ENCODE measurements at regions not wholly inside any gene's neighbourhood (a gene's known extent, or its start where the extent isn't known, plus 50 kb on each side); places are given as distances from the start of the nearest gene placed in this dataset.

- no peak for DNase-seq
- no peak overlapping the region for H3K27ac Mint-ChIP-seq
- no peak for ATAC-seq (ENCODE audit: low read depth)
- no peaks in the 10 kb centered on the region for H3K4me1 Mint-ChIP-seq
- H3K36me3 Mint-ChIP-seq, result no peaks in the 10 kb centered on the region
- POLR2A ChIA-PET, result no interaction called here
- peaks cover 2% of the 10 kb centered on the region for H3K27me3 Mint-ChIP-seq
- no peak overlapping the region for H3K4me3 Mint-ChIP-seq
- H3K9me3 Mint-ChIP-seq, result no peaks in the 10 kb centered on the region
Measured at GRCh38 chr10:78925800-78926319, 142.9 kb upstream of the ZMIZ1 start.

GRCh38 chr10:78927257-78927995 is 141.3 kb upstream of the ZMIZ1 start:
- no peak overlapping the region for H3K27ac Mint-ChIP-seq
- no peak for DNase-seq
- H3K4me3 Mint-ChIP-seq, result no peak overlapping the region
- H3K27me3 Mint-ChIP-seq, result peaks cover 2% of the 10 kb centered on the region
- POLR2A ChIA-PET, result no interaction called here
- ATAC-seq (ENCODE audit: low read depth), result no peak
- H3K9me3 Mint-ChIP-seq, result no peaks in the 10 kb centered on the region
- no peaks in the 10 kb centered on the region for H3K4me1 Mint-ChIP-seq
- H3K36me3 Mint-ChIP-seq, result no peaks in the 10 kb centered on the region

GRCh38 chr10:78928330-78928729 is 140.4 kb upstream of the ZMIZ1 start:
- H3K36me3 Mint-ChIP-seq, result no peaks in the 10 kb centered on the region
- H3K4me1 Mint-ChIP-seq, result no peaks in the 10 kb centered on the region
- ATAC-seq (ENCODE audit: low read depth) (no peak), DNase-seq (no peak)
- no peak overlapping the region for H3K27ac Mint-ChIP-seq
- peaks cover 2% of the 10 kb centered on the region for H3K27me3 Mint-ChIP-seq
- POLR2A ChIA-PET, result no interaction called here
- no peak overlapping the region for H3K4me3 Mint-ChIP-seq
- no peaks in the 10 kb centered on the region for H3K9me3 Mint-ChIP-seq

GRCh38 chr10:78929541-78929940 is 139.2 kb upstream of the ZMIZ1 start:
- no peak overlapping the region for H3K4me3 Mint-ChIP-seq
- H3K4me1 Mint-ChIP-seq, result no peaks in the 10 kb centered on the region
- no peaks in the 10 kb centered on the region for H3K9me3 Mint-ChIP-seq
- no peak for DNase-seq
- peaks cover 2% of the 10 kb centered on the region for H3K27me3 Mint-ChIP-seq
- POLR2A ChIA-PET, result no interaction called here
- no peaks in the 10 kb centered on the region for H3K36me3 Mint-ChIP-seq
- no peak for ATAC-seq (ENCODE audit: low read depth)
- no peak overlapping the region for H3K27ac Mint-ChIP-seq

GRCh38 chr10:78931321-78932053 is 137.3 kb upstream of the ZMIZ1 start:
- H3K9me3 Mint-ChIP-seq, result no peaks in the 10 kb centered on the region
- no peaks in the 10 kb centered on the region for H3K36me3 Mint-ChIP-seq
- DNase-seq (no peak), ATAC-seq (ENCODE audit: low read depth) (no peak)
- no peak overlapping the region for H3K27ac Mint-ChIP-seq
- POLR2A ChIA-PET, result no interaction called here
- no peak overlapping the region for H3K4me3 Mint-ChIP-seq
- no peaks in the 10 kb centered on the region for H3K27me3 Mint-ChIP-seq
- no peaks in the 10 kb centered on the region for H3K4me1 Mint-ChIP-seq

GRCh38 chr10:78932054-78932386 is 136.7 kb upstream of the ZMIZ1 start:
- Mint-ChIP-seq H3K4me1 (no peaks in the 10 kb centered on the region), H3K27ac (no peak overlapping the region), H3K4me3 (no peak overlapping the region), H3K36me3 (no peaks in the 10 kb centered on the region), H3K27me3 (no peaks in the 10 kb centered on the region), H3K9me3 (no peaks in the 10 kb centered on the region)
- no peak for ATAC-seq (ENCODE audit: low read depth)
- POLR2A ChIA-PET, result no interaction called here
- DNase-seq, result no peak

- POLR2A ChIA-PET, result no interaction called here
- ATAC-seq (ENCODE audit: low read depth) (no peak), DNase-seq (no peak)
- H3K27ac Mint-ChIP-seq, result no peak overlapping the region
- H3K27me3 Mint-ChIP-seq, result no peaks in the 10 kb centered on the region
- H3K9me3 Mint-ChIP-seq, result no peaks in the 10 kb centered on the region
- no peaks in the 10 kb centered on the region for H3K36me3 Mint-ChIP-seq
- no peak overlapping the region for H3K4me3 Mint-ChIP-seq
- H3K4me1 Mint-ChIP-seq, result no peaks in the 10 kb centered on the region
Measured at GRCh38 chr10:78932861-78933260, 135.9 kb upstream of the ZMIZ1 start.

- no peaks in the 10 kb centered on the region for H3K9me3 Mint-ChIP-seq
- H3K4me3 Mint-ChIP-seq, result no peak overlapping the region
- POLR2A ChIA-PET, result no interaction called here
- no peak overlapping the region for H3K27ac Mint-ChIP-seq
- ATAC-seq (ENCODE audit: low read depth), result no peak
- DNase-seq, result no peak
- H3K27me3 Mint-ChIP-seq, result no peaks in the 10 kb centered on the region
- H3K36me3 Mint-ChIP-seq, result no peaks in the 10 kb centered on the region
- no peaks in the 10 kb centered on the region for H3K4me1 Mint-ChIP-seq
Measured at GRCh38 chr10:78933828-78934531, 134.8 kb upstream of the ZMIZ1 start.

GRCh38 chr10:78934532-78934898 is 134.3 kb upstream of the ZMIZ1 start:
- Mint-ChIP-seq H3K9me3 (no peaks in the 10 kb centered on the region), H3K36me3 (no peaks in the 10 kb centered on the region), H3K27ac (no peak overlapping the region), H3K27me3 (no peaks in the 10 kb centered on the region), H3K4me3 (no peak overlapping the region), H3K4me1 (no peaks in the 10 kb centered on the region)
- DNase-seq, result no peak
- ATAC-seq (ENCODE audit: low read depth), result no peak
- POLR2A ChIA-PET, result no interaction called here

GRCh38 chr10:78934994-78935602 is 133.7 kb upstream of the ZMIZ1 start:
- no peaks in the 10 kb centered on the region for H3K9me3 Mint-ChIP-seq
- ATAC-seq (ENCODE audit: low read depth) (no peak), DNase-seq (no peak)
- no peaks in the 10 kb centered on the region for H3K36me3 Mint-ChIP-seq
- no peaks in the 10 kb centered on the region for H3K27me3 Mint-ChIP-seq
- H3K4me3 Mint-ChIP-seq, result no peak overlapping the region
- no peak overlapping the region for H3K27ac Mint-ChIP-seq
- POLR2A ChIA-PET, result no interaction called here
- no peaks in the 10 kb centered on the region for H3K4me1 Mint-ChIP-seq

- POLR2A ChIA-PET, result no interaction called here
- Mint-ChIP-seq H3K4me3 (no peak overlapping the region), H3K36me3 (no peaks in the 10 kb centered on the region), H3K27me3 (no peaks in the 10 kb centered on the region), H3K4me1 (no peaks in the 10 kb centered on the region), H3K9me3 (no peaks in the 10 kb centered on the region), H3K27ac (no peak overlapping the region)
- ATAC-seq (ENCODE audit: low read depth) (no peak), DNase-seq (no peak)
Measured at GRCh38 chr10:78935697-78936407, 132.9 kb upstream of the ZMIZ1 start.

GRCh38 chr10:78936412-78937342 is 132.1 kb upstream of the ZMIZ1 start:
- Mint-ChIP-seq H3K9me3 (no peaks in the 10 kb centered on the region), H3K4me3 (no peak overlapping the region), H3K27me3 (no peaks in the 10 kb centered on the region), H3K4me1 (no peaks in the 10 kb centered on the region), H3K27ac (no peak overlapping the region), H3K36me3 (no peaks in the 10 kb centered on the region)
- POLR2A ChIA-PET, result no interaction called here
- ATAC-seq (ENCODE audit: low read depth) (no peak), DNase-seq (no peak)
